Endodermal cell (in vitro differentiated cells): ENCODE measurements at regions not wholly inside any gene's neighbourhood (a gene's known extent, or its start where the extent isn't known, plus 50 kb on each side); places are given as distances from the start of the nearest gene placed in this dataset.

Experiments used
- DNase-seq: peaks from one replicate; pipeline ENCODE4 v3.0.0-alpha.2; 2017
- H3K27ac ChIP-seq: 2 replicates; pipeline ENCODE4 v1.5.1; 2013; ENCODE audit warnings: mild to moderate bottlenecking, low read depth, low read length, moderate library complexity
- H3K27me3 ChIP-seq: 2 replicates; pipeline ENCODE4 v1.6.1; 2013; ENCODE audit warnings: mild to moderate bottlenecking, low read length, moderate library complexity; ENCODE audit not compliant: insufficient read depth, control insufficient read depth, poor library complexity, severe bottlenecking
- H3K36me3 ChIP-seq: 2 replicates; pipeline ENCODE4 v1.7.0; 2013; ENCODE audit warnings: mild to moderate bottlenecking, low read length, moderate library complexity; ENCODE audit not compliant: control insufficient read depth, insufficient read depth
- H3K4me1 ChIP-seq: one replicate; pipeline ENCODE4 v1.7.0; 2013; ENCODE audit warnings: low read length; ENCODE audit not compliant: control insufficient read depth, insufficient read depth
- H3K4me3 ChIP-seq: 2 replicates; pipeline ENCODE4 v1.5.1; 2013; ENCODE audit warnings: mild to moderate bottlenecking, low read length, moderate library complexity
- H3K9ac ChIP-seq: 2 replicates; pipeline ENCODE4 v1.6.1; 2013; ENCODE audit warnings: mild to moderate bottlenecking, low read length, moderate library complexity; ENCODE audit not compliant: poor library complexity, severe bottlenecking; ENCODE audit errors: extremely low read depth
- H3K9me3 ChIP-seq: 2 replicates; pipeline ENCODE4 v1.6.1; 2013; ENCODE audit warnings: mild to moderate bottlenecking, low read length, moderate library complexity; ENCODE audit not compliant: control insufficient read depth
- H3K27ac Mint-ChIP-seq: 2 replicates; pipeline ENCODE4 v1.8.0; 2020; ENCODE audit warnings: mixed read lengths
- H3K27me3 Mint-ChIP-seq: 2 replicates; pipeline ENCODE4 v1.8.0; 2021; ENCODE audit warnings: mild to moderate bottlenecking, mixed read lengths; ENCODE audit not compliant: insufficient read depth
- H3K36me3 Mint-ChIP-seq: 2 replicates; pipeline ENCODE4 v1.8.0; 2020; ENCODE audit warnings: low read depth, mixed read lengths
- H3K4me1 Mint-ChIP-seq: 2 replicates; pipeline ENCODE4 v1.8.0; 2020; ENCODE audit warnings: mixed read lengths
- H3K4me3 Mint-ChIP-seq: 2 replicates; pipeline ENCODE4 v1.8.0; 2020; ENCODE audit warnings: mild to moderate bottlenecking, moderate library complexity, mixed read lengths
- H3K9me3 Mint-ChIP-seq: 2 replicates; pipeline ENCODE4 v1.8.0; 2020; ENCODE audit warnings: mild to moderate bottlenecking, mixed read lengths
- WGBS, 2 experiments: methylation state at CpG; one replicate each; pipeline versions ENCODE4 v1.1.5 to v1.1.7; 2013; ENCODE audit warnings: missing lambda C conversion rate in 2 of 2, mixed read lengths in 1 of 2; ENCODE audit not compliant: insufficient coverage in 1 of 2, insufficient read length in 1 of 2; 5-methylcytosine and 5-hydroxymethylcytosine counted together
- TF ChIP-seq, protein P1 (sequence below): fragments of 200-600 bp; sonication (generic); conservative IDR thresholded peaks from 2 replicates; pipeline ENCODE4 v1.5.0; 2021; ENCODE audit warnings: antibody characterized with exemption, mild to moderate bottlenecking

DNA sequence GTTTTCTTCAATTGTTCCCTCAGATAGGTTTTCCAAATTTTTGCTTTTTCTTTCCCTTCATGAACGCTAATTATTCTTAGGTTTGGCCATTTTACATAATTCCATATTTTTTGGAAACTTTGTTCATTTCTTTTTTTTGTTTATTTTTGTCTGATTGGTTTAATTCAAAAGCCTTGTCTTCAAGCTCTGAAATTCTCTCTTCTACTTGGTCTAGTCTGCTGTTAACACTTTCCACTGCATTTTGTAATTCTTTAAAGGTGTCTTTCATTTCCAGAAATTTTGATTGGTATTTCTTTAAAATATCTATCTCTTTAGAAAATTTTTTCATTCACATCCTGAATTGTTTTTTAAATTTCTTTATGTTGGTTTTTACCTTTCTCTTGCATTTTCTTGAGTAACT, 63.9 kb upstream of the VLDLR start:
- peaks cover 23% of the 10 kb centered on the region for H3K9me3 ChIP-seq
- H3K27ac Mint-ChIP-seq, result no peak overlapping the region
- peaks cover 20% of the 10 kb centered on the region for H3K9me3 Mint-ChIP-seq
- 100% methylated on average over 1 of the region's 1 CpG for WGBS, 2 experiments
- peaks cover 14% of the 10 kb centered on the region for H3K4me1 Mint-ChIP-seq
- H3K27ac ChIP-seq, result no peak overlapping the region
- DNase-seq, result no peak
- H3K4me3 ChIP-seq, result no peak overlapping the region
- H3K4me1 ChIP-seq, result peaks cover 9% of the 10 kb centered on the region
- H3K9ac ChIP-seq, result no peak overlapping the region
- no peaks in the 10 kb centered on the region for H3K27me3 ChIP-seq
- no peaks in the 10 kb centered on the region for H3K27me3 Mint-ChIP-seq
- peaks cover 8% of the 10 kb centered on the region for H3K36me3 Mint-ChIP-seq
- H3K4me3 Mint-ChIP-seq, result no peak overlapping the region
- TF ChIP-seq, protein P1, sequence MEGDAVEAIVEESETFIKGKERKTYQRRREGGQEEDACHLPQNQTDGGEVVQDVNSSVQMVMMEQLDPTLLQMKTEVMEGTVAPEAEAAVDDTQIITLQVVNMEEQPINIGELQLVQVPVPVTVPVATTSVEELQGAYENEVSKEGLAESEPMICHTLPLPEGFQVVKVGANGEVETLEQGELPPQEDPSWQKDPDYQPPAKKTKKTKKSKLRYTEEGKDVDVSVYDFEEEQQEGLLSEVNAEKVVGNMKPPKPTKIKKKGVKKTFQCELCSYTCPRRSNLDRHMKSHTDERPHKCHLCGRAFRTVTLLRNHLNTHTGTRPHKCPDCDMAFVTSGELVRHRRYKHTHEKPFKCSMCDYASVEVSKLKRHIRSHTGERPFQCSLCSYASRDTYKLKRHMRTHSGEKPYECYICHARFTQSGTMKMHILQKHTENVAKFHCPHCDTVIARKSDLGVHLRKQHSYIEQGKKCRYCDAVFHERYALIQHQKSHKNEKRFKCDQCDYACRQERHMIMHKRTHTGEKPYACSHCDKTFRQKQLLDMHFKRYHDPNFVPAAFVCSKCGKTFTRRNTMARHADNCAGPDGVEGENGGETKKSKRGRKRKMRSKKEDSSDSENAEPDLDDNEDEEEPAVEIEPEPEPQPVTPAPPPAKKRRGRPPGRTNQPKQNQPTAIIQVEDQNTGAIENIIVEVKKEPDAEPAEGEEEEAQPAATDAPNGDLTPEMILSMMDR, result no peak
- no peaks in the 10 kb centered on the region for H3K36me3 ChIP-seq

DNA sequence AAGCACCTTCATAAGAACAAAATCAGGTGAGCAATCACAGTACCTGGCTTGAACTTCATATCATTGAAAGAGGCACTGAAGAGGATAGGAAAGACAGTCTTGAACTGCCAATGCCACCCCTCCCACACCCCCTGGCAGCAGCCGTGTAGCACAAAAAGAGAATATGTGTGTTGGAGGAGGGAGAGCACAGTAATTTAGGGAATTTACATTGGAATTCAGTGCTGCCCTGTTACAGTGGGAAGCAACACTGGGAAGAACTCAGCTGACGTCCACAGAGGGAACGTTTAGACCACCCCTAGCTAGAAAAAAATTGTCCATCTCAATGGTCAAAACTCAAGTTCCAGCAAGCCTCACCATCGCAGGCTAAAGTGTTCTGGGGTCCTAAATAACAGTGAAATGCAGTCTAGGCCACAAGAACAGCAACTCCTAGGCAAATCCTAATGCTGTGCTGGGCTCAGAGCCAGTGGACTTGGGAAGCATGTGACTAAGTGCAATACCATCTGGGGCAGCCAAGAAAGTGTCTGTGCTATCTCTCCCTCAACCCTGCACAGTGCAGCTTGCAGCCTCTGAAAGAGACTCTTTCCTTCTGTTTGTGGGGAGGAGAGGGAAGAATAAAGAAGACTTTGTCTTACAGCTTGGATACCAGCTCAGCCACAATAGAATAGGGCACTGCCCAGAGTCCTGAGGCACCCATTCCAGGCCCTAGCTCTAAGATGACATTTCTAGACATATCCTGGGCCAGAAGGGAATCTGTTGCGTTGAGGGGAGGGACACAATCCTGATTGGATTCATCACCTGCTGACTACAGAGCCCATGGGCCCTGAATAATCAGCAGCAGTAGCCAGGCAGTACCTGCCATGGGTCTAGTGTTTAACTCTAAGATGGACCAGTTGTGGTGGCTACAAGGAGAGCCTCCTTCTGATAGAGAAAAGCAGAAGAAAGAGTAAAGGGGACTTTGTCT, 62.1 kb upstream of the VLDLR start:
- H3K4me1 ChIP-seq, result peaks cover 9% of the 10 kb centered on the region
- H3K36me3 Mint-ChIP-seq, result peaks cover 9% of the 10 kb centered on the region
- no peak overlapping the region for H3K4me3 Mint-ChIP-seq
- H3K9me3 ChIP-seq, result peaks cover 34% of the 10 kb centered on the region
- no peak overlapping the region for H3K9ac ChIP-seq
- no peaks in the 10 kb centered on the region for H3K27me3 Mint-ChIP-seq
- peaks cover 8% of the 10 kb centered on the region for H3K36me3 ChIP-seq
- no peak overlapping the region for H3K27ac ChIP-seq
- H3K9me3 Mint-ChIP-seq, result peaks cover 20% of the 10 kb centered on the region
- WGBS, 2 experiments, result 75 to 91% methylated on average over 4 to 5 of the region's 5 CpGs
- no peak for DNase-seq
- TF ChIP-seq, protein P1, result no peak
- no peaks in the 10 kb centered on the region for H3K27me3 ChIP-seq
- H3K4me3 ChIP-seq, result peak overlapping the region; percentile 12
- H3K4me1 Mint-ChIP-seq, result peaks cover 14% of the 10 kb centered on the region
- H3K27ac Mint-ChIP-seq, result peak overlapping the region; percentile 34

DNA sequence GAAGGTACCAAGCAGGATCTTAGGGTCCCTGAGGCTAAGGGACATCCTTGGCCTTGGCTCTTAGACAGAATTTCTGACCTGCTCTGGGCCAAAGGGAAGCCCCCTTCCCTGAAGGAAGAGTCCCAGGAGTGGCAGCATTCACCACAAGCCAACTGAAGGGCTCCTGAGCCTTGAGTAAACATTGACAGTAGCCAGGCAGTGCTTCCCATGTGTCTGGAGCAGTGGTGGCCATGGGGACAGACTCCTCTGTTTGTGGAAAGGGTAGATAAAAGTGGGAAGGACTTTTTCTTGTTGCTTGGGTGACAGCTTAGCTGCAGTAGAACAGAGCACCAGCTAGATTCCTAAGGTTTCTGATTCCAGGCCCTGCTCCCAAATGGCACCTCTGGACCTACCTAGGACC, 61.4 kb upstream of the VLDLR start:
- no peaks in the 10 kb centered on the region for H3K27me3 Mint-ChIP-seq
- TF ChIP-seq, protein P1, result no peak
- H3K27me3 ChIP-seq, result no peaks in the 10 kb centered on the region
- H3K4me1 ChIP-seq, result peaks cover 9% of the 10 kb centered on the region
- DNase-seq, result peak; percentile 53
- peaks cover 38% of the 10 kb centered on the region for H3K9me3 ChIP-seq
- no peak overlapping the region for H3K27ac ChIP-seq
- H3K36me3 Mint-ChIP-seq, result peaks cover 9% of the 10 kb centered on the region
- H3K9ac ChIP-seq, result no peak overlapping the region
- H3K4me3 ChIP-seq, result peak overlapping the region; percentile 12
- H3K4me3 Mint-ChIP-seq, result no peak overlapping the region
- H3K27ac Mint-ChIP-seq, result no peak overlapping the region
- peaks cover 20% of the 10 kb centered on the region for H3K9me3 Mint-ChIP-seq
- H3K4me1 Mint-ChIP-seq, result peaks cover 14% of the 10 kb centered on the region
- H3K36me3 ChIP-seq, result peaks cover 8% of the 10 kb centered on the region
